ENCODE measurements at regions not wholly inside any gene's neighbourhood (a gene's known extent, or its start where the extent isn't known, plus 50 kb on each side); places are given as distances from the start of the nearest gene placed in this dataset.

DNA sequence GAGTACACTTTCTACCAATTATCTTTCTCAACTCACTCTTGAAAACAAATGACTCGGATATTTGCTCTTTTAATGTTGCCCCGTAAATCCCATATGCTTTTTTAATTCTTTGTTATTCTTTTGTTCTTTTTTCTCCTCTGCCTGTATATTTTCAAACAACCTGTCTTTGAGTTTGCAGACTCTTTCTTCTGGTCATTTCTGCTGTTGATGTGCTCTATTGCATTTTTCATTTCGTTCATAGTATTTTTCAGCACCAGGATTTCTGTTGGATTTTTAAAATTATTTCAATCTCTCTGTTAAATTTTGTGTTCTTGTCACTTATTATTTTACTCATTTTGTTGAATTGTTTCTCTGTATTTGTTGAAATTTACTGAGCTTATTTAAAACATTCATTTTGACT is 146.8 kb upstream of the B3GALT2 start:
- no peak for DNase-seq (ENCODE audit: low spot score)
- intact Hi-C loops (cut with DNase I), result no loop called here

DNA sequence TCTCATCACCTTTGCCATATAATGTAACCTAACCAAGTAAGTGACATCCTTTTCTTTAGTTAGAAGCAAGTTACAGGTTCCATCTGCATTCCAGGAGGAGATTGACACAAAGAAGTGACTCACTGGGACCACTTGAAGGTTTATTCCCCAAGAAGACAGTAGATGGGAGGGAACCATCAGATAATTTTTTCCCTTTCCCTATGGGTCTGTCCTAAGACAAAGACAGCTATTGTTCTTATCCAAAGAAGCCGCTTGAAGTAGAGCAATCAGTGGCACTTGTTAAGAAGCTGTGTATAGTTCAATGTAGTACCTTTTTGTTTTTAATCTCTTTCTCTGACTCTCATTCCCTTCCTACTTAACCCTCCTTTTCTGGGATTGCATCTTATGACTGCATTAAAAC is 139.9 kb upstream of the B3GALT2 start:
- intact Hi-C loops (cut with DNase I), result no loop called here
- no peak for DNase-seq (ENCODE audit: low spot score)

DNA sequence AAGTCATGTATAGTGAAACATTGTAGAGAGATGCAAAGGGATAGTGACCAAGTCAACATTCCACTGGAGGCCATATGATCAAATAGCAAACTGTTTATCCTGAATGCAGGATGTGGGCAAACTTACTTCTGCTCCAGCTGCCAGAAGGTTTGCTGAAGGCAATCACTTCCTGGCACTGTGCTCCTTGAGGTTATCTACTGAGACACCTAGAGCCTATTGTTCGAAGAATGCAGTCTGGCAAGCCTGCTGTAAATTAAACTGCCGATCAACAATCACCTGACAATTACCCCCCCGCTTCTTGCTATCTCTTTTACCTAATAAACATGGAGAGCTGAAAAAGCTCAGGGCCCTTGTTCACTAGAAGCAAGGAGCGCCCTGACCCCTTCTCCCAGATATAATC is 139.4 kb upstream of the B3GALT2 start:
- DNase-seq (ENCODE audit: low spot score), result no peak
- intact Hi-C loops (cut with DNase I), result no loop called here

DNA sequence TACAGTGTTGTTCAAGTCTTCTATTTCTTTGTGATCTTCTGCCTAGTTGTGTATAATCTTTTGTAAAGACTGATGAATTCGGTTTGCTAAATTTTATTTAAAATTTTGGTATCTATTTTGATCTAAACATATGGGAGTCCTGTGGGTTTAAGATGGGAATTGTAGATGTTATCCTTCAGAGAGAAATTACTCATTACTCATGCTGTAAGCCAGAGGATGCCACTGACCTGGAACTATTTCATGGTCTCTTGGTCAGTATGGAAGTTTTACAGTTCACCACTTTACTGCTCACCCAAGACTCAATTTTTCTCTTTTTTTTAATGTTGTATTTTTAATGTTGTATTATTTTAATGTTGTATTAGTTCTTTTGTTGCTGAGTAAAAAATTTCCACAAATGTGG is 138.6 kb upstream of the B3GALT2 start:
- no peak for DNase-seq (ENCODE audit: low spot score)
- intact Hi-C loops (cut with DNase I), result no loop called here

DNA sequence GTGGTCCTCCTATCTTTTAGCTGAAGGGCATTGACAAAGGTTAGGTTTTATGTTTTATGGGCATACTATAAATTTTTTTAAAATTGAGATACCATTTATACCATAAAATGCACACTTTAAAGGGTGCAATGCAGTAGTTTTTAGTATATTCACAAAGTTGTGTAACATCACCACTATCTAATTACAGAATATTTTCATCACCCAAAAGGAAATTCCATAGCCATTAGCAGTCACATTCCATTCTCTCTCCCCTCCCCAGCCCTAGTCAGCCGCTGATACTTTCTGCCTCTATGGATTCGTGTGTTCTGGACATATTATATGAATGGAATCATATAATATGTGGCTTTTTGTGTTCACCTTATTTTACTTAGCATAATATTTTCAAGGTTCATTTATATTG is 135.8 kb upstream of the B3GALT2 start:
- DNase-seq (ENCODE audit: low spot score), result no peak
- intact Hi-C loops (cut with DNase I), result no loop called here

DNA sequence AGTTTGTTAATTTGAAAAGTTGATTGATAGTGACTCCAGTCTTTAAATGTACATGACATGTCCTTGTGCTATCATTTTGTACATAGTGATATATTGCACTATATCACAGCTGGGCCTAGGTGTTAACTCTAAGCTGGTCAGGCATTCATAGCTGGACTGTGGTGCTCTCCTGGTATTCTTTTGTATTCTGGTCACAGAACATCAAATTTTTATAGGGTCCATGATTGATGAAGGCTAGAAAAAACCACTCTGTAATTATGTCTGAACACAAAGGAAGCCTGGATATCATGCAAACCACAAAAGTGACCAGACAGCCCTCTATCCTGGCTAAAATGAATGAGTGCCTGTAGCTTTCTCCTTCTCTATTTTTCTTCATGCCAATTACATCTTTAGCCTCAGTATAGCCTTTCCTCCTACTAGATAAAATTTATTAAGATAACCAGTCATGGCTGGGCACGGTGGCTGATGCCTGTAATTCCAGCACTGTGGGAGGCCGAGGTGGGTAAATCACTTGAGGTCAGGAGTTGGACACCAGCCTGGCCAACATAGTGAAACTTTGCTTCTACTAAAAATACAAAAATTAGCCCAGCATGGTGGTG is 134.9 kb upstream of the B3GALT2 start:
- intact Hi-C loops (cut with DNase I), result no loop called here
- no peak for DNase-seq (ENCODE audit: low spot score)

DNA sequence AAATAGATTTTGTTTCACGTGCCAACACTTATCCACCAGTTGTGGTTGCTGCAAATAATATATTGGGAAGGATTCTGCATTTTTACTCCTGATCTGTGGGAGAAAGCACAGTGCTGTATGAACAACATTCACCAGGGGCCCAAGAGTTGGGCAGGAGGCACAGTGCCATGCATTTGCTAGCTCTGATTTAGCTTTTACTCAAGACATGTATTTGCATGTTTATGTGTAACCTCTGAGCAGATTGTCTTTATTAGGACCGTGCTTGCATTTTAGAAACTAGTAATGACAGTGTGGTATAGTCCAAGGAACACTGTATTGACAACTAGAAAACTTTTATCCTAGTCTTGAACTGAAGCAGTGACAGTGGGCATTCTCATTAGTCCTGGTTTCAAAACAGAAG is 133.9 kb upstream of the B3GALT2 start:
- intact Hi-C loops (cut with DNase I), result no loop called here
- DNase-seq (ENCODE audit: low spot score), result no peak

DNA sequence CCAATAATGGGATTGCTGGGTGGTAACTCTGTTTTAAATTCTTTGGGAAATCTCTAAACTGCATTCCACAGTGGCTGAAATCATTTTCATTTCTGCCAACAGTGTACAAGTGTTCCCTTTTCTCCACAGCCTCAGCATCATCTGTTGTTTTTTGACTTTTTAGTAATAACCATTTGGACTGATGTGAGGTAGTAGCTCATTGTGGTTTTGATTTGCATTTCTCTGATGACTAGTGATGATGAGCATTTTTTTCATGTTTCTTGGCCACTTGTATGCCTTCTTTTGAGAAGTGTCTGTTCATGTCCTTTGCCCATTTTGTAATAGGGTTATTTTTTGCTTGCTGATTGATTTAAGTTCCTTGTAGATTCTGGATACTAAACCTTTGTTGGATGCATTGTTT is 131.9 kb upstream of the B3GALT2 start:
- intact Hi-C loops (cut with DNase I), result no loop called here
- no peak for DNase-seq (ENCODE audit: low spot score)

DNA sequence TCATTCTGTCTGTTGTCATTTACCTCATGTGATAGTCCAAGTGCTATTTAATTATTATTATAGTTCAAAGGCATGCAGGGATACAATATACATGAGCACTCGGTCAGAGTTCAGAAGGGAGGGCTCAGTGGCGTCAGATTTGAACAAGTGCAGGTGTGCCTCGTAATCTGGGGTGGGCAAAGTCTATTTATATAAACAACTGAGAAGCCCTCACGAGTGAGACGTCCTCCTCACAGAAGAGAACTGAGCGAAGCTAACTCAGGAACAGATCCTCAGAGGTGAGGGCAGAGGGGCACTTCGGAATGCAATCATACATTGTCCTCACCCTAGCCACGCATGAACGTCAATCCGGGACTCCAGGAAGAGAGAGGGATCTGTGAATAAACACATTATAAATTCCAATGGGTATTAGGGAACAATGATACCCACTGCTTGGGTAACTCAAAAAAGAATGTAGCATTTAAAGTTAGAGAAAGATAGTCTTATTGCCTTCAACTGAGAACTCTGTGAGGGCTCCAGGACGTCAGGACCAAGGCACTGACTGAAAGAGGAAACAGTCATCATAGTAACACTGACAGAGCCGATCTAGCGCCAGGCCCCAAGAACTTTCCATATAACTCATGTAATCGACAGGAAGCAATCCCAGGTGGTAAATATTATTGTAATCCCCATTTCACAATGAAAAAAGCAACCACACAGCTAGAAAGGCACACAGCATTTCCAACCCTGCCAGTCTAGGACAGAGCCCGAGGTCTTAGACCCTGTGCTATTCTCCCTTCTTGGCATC is 127.1 kb upstream of the B3GALT2 start:
- DNase-seq (ENCODE audit: low spot score), result no peak
- intact Hi-C loops (cut with DNase I), result no loop called here

DNA sequence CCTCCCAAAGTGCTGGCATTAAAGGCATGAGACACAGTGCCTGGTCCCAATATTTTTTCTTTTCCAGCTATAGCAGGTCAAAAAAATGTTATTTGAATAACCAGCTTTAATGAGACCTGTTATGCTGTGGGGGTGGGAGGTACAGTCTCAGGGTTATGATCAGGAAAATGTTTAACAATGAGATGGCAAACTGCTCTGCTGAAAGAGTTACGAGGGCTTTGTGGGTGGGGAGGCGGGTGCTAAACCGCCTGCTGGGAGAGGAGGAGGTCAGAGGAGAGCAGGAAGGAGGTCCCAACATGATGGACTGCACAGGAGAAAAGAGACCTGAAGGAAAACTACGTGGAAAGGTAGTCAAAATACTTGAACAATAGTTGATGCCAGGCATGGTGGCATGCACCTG is 126.0 kb upstream of the B3GALT2 start:
- DNase-seq (ENCODE audit: low spot score), result no peak
- intact Hi-C loops (cut with DNase I), result no loop called here

DNA sequence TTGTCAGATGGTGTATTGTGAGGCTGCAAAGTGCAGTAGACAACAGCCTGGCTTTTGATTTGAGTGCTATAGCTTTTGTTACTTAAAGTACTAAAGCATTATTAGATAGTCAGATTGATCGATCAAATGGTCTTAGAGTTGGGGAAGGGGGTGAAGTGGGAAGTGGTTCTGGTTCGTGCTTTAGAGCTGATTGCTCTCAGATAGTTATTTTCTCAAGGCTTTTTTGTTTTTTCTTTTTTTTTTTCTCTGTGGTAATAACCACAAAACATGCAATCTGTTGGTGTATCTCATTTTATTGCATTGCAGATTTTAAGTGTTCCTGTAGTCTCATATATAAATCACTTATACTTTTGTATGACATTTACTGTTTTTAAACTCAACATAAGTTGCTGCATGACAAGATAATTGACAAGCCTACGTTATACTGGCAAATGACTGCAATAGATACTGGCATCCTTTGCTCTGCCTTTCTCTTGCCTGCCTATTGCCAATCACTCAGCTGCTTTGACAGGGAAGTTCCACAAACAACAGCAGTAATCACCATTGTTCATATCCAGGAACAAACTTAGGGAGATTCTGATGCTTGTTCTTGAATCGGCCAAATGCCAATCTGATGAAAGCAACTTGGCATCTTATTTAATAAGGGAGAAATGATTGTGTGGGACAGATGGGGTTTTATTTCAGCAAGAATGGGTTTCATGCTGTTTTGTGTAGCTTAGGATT is 125.0 kb upstream of the B3GALT2 start:
- no peak for DNase-seq (ENCODE audit: low spot score)
- intact Hi-C loops (cut with DNase I), result no loop called here

DNA sequence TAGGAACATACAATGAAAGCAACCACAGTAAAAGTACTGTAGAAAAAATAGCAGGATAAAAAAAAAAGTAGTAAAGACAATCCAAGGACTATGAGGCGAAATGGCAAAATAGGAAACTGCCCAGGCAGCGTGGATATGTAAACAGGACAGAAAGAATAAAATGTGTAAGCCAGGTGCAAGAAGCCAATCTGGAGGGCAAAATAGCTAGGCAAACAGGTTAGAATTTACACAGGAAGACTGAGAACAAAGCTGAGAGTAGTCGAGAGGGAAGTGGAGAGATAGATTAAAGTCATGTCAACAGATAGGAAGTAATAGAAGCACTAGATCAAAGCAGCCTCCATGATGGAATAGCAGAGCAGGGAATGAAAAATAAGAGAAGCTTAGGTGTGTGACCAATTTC is 124.2 kb upstream of the B3GALT2 start:
- intact Hi-C loops (cut with DNase I), result no loop called here
- no peak for DNase-seq (ENCODE audit: low spot score)

DNA sequence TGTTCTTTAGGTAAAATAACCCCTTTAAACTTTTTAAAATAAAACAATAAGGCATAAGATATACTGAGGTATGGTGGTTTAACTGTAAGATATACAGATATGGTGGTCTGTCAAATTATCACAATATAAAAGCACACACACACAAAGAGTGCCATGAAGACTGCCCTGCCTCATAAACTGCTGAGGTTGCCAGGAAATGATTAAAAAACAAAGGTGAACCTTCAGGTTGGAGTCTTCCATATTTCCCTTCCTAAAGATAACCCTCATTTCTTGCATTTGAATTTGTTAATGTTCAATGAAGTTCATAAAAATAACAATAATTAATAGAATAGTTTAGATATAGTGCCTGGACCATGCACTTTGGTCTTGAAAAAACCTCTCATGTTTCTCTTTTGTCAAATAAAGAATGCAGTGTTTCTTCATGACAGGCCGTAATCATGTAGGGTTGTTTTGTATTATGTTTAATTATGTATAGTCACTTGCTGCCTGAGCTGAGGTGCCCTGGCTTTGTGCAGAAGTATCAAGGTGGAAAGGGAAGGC is 123.6 kb upstream of the B3GALT2 start:
- intact Hi-C loops (cut with DNase I), result no loop called here
- no peak for DNase-seq (ENCODE audit: low spot score)

DNA sequence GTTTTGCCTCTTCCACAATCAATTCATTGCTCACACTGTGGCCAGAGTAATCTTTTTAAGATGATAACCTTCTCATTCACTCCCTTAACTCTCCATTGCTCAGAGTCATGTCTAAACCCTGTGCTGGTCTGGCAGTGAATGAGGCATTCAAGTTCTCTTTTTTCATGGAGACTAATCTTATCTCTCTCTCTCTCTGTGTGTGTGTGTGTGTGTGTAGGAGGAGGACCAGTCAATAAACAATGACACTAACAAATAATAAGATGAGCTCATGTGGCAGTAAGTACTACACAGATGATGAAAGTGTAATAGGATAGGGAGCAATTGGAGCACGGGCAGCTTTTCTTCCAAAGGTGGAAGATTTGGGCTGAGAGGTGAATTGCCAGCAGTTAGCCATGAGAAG is 122.0 kb upstream of the B3GALT2 start:
- intact Hi-C loops (cut with DNase I), result no loop called here
- DNase-seq (ENCODE audit: low spot score), result no peak

DNA sequence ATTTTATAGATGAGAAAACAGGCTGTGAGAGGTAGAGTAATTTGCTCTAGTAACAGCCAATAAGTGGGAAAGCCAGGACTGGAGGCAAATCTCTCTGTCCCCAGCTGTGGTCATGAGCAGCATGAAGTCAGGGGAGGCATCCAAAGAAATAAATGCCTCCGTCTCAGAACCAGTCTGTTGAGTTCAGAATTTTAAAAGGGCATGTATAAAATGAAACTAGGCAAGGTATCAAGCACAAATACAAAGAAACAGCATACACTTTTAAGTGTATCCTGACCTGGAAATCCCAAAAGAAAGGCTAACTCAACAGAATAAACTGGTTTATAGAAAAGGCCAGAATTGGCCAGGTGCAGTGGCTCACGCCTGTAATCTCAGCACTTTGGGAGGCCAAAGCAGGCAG is 120.0 kb upstream of the B3GALT2 start:
- intact Hi-C loops (cut with DNase I), result no loop called here
- no peak for DNase-seq (ENCODE audit: low spot score)

All from posterior vena cava (tissue), 2 donors.